Right atrium auricular region (tissue), 2 donors: ENCODE measurements at regions not wholly inside any gene's neighbourhood (a gene's known extent, or its start where the extent isn't known, plus 50 kb on each side); places are given as distances from the start of the nearest gene placed in this dataset.

Source experiments
- DNase-seq: peaks from one replicate; pipeline ENCODE4 v3.0.0-alpha.2; 2019; ENCODE audit warnings: low spot score
- H3K27ac ChIP-seq, 2 donors: fragments of 200-600 bp; sonication (generic); 1 replicate in 1 of 2; 2 replicates in 1 of 2; pipeline ENCODE4 v1.5.1; 2016 to 2019
- H3K27me3 ChIP-seq, 2 donors: fragments of 200-600 bp; sonication (generic); one replicate each; pipeline versions ENCODE4 v1.5.1 to v1.6.0; 2017 to 2019
- H3K36me3 ChIP-seq: fragments of 200-600 bp; sonication (generic); one replicate; pipeline ENCODE4 v1.5.1; 2016
- H3K4me1 ChIP-seq, 2 donors: fragments of 200-600 bp; sonication (generic); one replicate each; pipeline versions ENCODE4 v1.5.1 to v1.6.0; 2017 to 2019
- H3K4me3 ChIP-seq, 2 donors: fragments of 200-600 bp; sonication (generic); 1 replicate in 1 of 2; 2 replicates in 1 of 2; pipeline ENCODE4 v1.5.1; 2017 to 2019; ENCODE audit warnings: mild to moderate bottlenecking in 1 of 2, moderate library complexity in 1 of 2
- H3K9me3 ChIP-seq, 2 donors: fragments of 200-600 bp; sonication (generic); one replicate each; pipeline ENCODE4 v1.5.1; 2019
- TF ChIP-seq, protein P1 (sequence below), 2 donors: fragments of 200-600 bp; sonication (generic); IDR thresholded peaks; one replicate each; pipeline ENCODE4 v1.5.1; 2019; ENCODE audit warnings: antibody characterized with exemption in 2 of 2

- Histone ChIP-seq H3K36me3 (no peaks in the 10 kb centered on the region), H3K4me3 (no peak overlapping the region), H3K27me3 (no peaks in the 10 kb centered on the region), H3K4me1 (no peaks in the 10 kb centered on the region), H3K9me3 (no peaks in the 10 kb centered on the region), H3K27ac (no peak overlapping the region)
- no peak for DNase-seq
- TF ChIP-seq, protein P1, sequence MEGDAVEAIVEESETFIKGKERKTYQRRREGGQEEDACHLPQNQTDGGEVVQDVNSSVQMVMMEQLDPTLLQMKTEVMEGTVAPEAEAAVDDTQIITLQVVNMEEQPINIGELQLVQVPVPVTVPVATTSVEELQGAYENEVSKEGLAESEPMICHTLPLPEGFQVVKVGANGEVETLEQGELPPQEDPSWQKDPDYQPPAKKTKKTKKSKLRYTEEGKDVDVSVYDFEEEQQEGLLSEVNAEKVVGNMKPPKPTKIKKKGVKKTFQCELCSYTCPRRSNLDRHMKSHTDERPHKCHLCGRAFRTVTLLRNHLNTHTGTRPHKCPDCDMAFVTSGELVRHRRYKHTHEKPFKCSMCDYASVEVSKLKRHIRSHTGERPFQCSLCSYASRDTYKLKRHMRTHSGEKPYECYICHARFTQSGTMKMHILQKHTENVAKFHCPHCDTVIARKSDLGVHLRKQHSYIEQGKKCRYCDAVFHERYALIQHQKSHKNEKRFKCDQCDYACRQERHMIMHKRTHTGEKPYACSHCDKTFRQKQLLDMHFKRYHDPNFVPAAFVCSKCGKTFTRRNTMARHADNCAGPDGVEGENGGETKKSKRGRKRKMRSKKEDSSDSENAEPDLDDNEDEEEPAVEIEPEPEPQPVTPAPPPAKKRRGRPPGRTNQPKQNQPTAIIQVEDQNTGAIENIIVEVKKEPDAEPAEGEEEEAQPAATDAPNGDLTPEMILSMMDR (IDR thresholded peaks at IDR 0.05), result no peak
Observed at GRCh38 chr12:127422935-127423566, 843.9 kb upstream of the TMEM132C start.

GRCh38 chr12:127425474-127425873, 841.5 kb upstream of the TMEM132C start:
- no peaks in the 10 kb centered on the region for H3K36me3 ChIP-seq
- H3K27ac ChIP-seq, result no peak overlapping the region
- H3K4me3 ChIP-seq, result no peak overlapping the region
- no peaks in the 10 kb centered on the region for H3K27me3 ChIP-seq
- H3K9me3 ChIP-seq, result no peaks in the 10 kb centered on the region
- no peaks in the 10 kb centered on the region for H3K4me1 ChIP-seq
- DNase-seq, result no peak
- TF ChIP-seq, protein P1 (IDR thresholded peaks at IDR 0.05), result no peak

GRCh38 chr12:127428420-127428819, 838.5 kb upstream of the TMEM132C start:
- Histone ChIP-seq H3K9me3 (no peaks in the 10 kb centered on the region), H3K36me3 (no peaks in the 10 kb centered on the region), H3K4me3 (no peak overlapping the region), H3K27me3 (no peaks in the 10 kb centered on the region), H3K4me1 (no peaks in the 10 kb centered on the region), H3K27ac (no peak overlapping the region)
- TF ChIP-seq, protein P1 (IDR thresholded peaks at IDR 0.05), result no peak
- no peak for DNase-seq

GRCh38 chr12:127429551-127430285, 837.3 kb upstream of the TMEM132C start:
- no peaks in the 10 kb centered on the region for H3K4me1 ChIP-seq
- H3K27me3 ChIP-seq, result no peaks in the 10 kb centered on the region
- H3K36me3 ChIP-seq, result no peaks in the 10 kb centered on the region
- TF ChIP-seq, protein P1 (IDR thresholded peaks at IDR 0.05), result no peak
- H3K27ac ChIP-seq, result no peak overlapping the region
- H3K9me3 ChIP-seq, result no peaks in the 10 kb centered on the region
- H3K4me3 ChIP-seq, result no peak overlapping the region
- no peak for DNase-seq

GRCh38 chr12:127430401-127430800, 836.6 kb upstream of the TMEM132C start:
- Histone ChIP-seq H3K27ac (no peak overlapping the region), H3K4me3 (no peak overlapping the region), H3K27me3 (no peaks in the 10 kb centered on the region), H3K36me3 (no peaks in the 10 kb centered on the region), H3K9me3 (no peaks in the 10 kb centered on the region), H3K4me1 (no peaks in the 10 kb centered on the region)
- no peak for DNase-seq
- TF ChIP-seq, protein P1 (IDR thresholded peaks at IDR 0.05), result no peak
